Glutamatergic neuron (in vitro differentiated cells): ENCODE measurements at regions not wholly inside any gene's neighbourhood (a gene's known extent, or its start where the extent isn't known, plus 50 kb on each side); places are given as distances from the start of the nearest gene placed in this dataset.

Source experiments
- DNase-seq: peaks from one replicate; pipeline ENCODE4 v3.0.0; 2022
- H3K27ac Mint-ChIP-seq: one replicate; pipeline ENCODE4 v1.8.0; 2020; ENCODE audit warnings: mild to moderate bottlenecking, mixed read lengths, inconsistent platforms; ENCODE audit not compliant: unreplicated experiment
- H3K27me3 Mint-ChIP-seq: one replicate; pipeline ENCODE4 v1.8.0; 2020; ENCODE audit warnings: mild to moderate bottlenecking, moderate library complexity, mixed read lengths, inconsistent platforms; ENCODE audit not compliant: unreplicated experiment
- H3K36me3 Mint-ChIP-seq: one replicate; pipeline ENCODE4 v1.8.0; 2020; ENCODE audit warnings: mild to moderate bottlenecking, mixed read lengths, inconsistent platforms; ENCODE audit not compliant: unreplicated experiment
- H3K4me1 Mint-ChIP-seq: one replicate; pipeline ENCODE4 v1.8.0; 2020; ENCODE audit warnings: mild to moderate bottlenecking, low read depth, mixed read lengths, inconsistent platforms; ENCODE audit not compliant: unreplicated experiment
- H3K4me3 Mint-ChIP-seq: one replicate; pipeline ENCODE4 v1.8.0; 2020; ENCODE audit warnings: mild to moderate bottlenecking, mixed read lengths, inconsistent platforms; ENCODE audit not compliant: unreplicated experiment
- H3K9me3 Mint-ChIP-seq: one replicate; pipeline ENCODE4 v1.8.0; 2020; ENCODE audit warnings: mild to moderate bottlenecking, moderate library complexity, mixed read lengths, inconsistent platforms; ENCODE audit not compliant: unreplicated experiment
- CTCF ChIP-seq: fragments of 200-600 bp; sonication (generic); IDR thresholded peaks from one replicate; pipeline ENCODE4 v1.5.0; 2021; ENCODE audit not compliant: partially characterized antibody, unreplicated experiment

- H3K36me3 Mint-ChIP-seq: peaks cover 4% of the 10 kb centered on the region
- TF ChIP-seq CTCF: no peak
- H3K4me1 Mint-ChIP-seq: no peaks in the 10 kb centered on the region
- no peaks in the 10 kb centered on the region for H3K9me3 Mint-ChIP-seq
- DNase-seq: no peak
- H3K27ac Mint-ChIP-seq: no peak overlapping the region
- H3K4me3 Mint-ChIP-seq: no peak overlapping the region
- no peaks in the 10 kb centered on the region for H3K27me3 Mint-ChIP-seq
Observed at GRCh38 chr4:133997436-133997835, 204.2 kb downstream of the PABPC4L start.

- no peak for DNase-seq
- peaks cover 4% of the 10 kb centered on the region for H3K36me3 Mint-ChIP-seq
- H3K27ac Mint-ChIP-seq: no peak overlapping the region
- no peaks in the 10 kb centered on the region for H3K9me3 Mint-ChIP-seq
- no peaks in the 10 kb centered on the region for H3K27me3 Mint-ChIP-seq
- TF ChIP-seq CTCF: no peak
- H3K4me1 Mint-ChIP-seq: no peaks in the 10 kb centered on the region
- H3K4me3 Mint-ChIP-seq: no peak overlapping the region
Observed at GRCh38 chr4:133996431-133997121, 205.0 kb downstream of the PABPC4L start.

GRCh38 chr4:133995243-133995960 is 206.2 kb downstream of the PABPC4L start:
- no peaks in the 10 kb centered on the region for H3K9me3 Mint-ChIP-seq
- TF ChIP-seq CTCF: no peak
- no peaks in the 10 kb centered on the region for H3K4me1 Mint-ChIP-seq
- H3K4me3 Mint-ChIP-seq: no peak overlapping the region
- no peak overlapping the region for H3K27ac Mint-ChIP-seq
- no peak for DNase-seq
- peaks cover 4% of the 10 kb centered on the region for H3K27me3 Mint-ChIP-seq
- peaks cover 11% of the 10 kb centered on the region for H3K36me3 Mint-ChIP-seq

- Mint-ChIP-seq H3K36me3 (no peaks in the 10 kb centered on the region), H3K27me3 (no peaks in the 10 kb centered on the region), H3K4me1 (no peaks in the 10 kb centered on the region), H3K27ac (no peak overlapping the region), H3K4me3 (no peak overlapping the region), H3K9me3 (no peaks in the 10 kb centered on the region)
- TF ChIP-seq CTCF: no peak
- DNase-seq: no peak
Observed at GRCh38 chr4:133982533-133983224, 218.9 kb downstream of the PABPC4L start.

- no peak overlapping the region for H3K4me3 Mint-ChIP-seq
- TF ChIP-seq CTCF: no peak
- no peaks in the 10 kb centered on the region for H3K27me3 Mint-ChIP-seq
- H3K27ac Mint-ChIP-seq: no peak overlapping the region
- no peaks in the 10 kb centered on the region for H3K9me3 Mint-ChIP-seq
- H3K36me3 Mint-ChIP-seq: no peaks in the 10 kb centered on the region
- DNase-seq: no peak
- H3K4me1 Mint-ChIP-seq: no peaks in the 10 kb centered on the region
Observed at GRCh38 chr4:133981327-133981726, 220.3 kb downstream of the PABPC4L start.
